T-cell (primary cell): ENCODE measurements at regions not wholly inside any gene's neighbourhood (a gene's known extent, or its start where the extent isn't known, plus 50 kb on each side); places are given as distances from the start of the nearest gene placed in this dataset.
A peak's percentile ranks its signal among the peaks of the same experiment; 100 is the strongest.
"Not testable (repeated sequence)": the region's sequence is repeated elsewhere in the genome, so short reads cannot be mapped to it uniquely, and the experiment has no call there.

Experiments
- ATAC-seq, 4 experiments: fragments of 200-7000 bp in 3 of 4; fragments of 150-1000 bp in 1 of 4; cut with Tn5 transposase; replicated peaks in 1 of 4; 1 replicate in 3 of 4; 2 replicates in 1 of 4; pipeline ENCODE4 v1.10.0; 2021; ENCODE audit warnings: moderate library complexity in 3 of 4, mild to moderate bottlenecking in 2 of 4, moderate number of reproducible peaks in 1 of 4
- CTCF ChIA-PET, 2 donors: fragments of 300-600 bp; sonication (Branson Sonifier 250); formaldehyde crosslinking; loops; one replicate each; lab custom pipeline; 2022; ENCODE audit warnings: antibody characterized with exemption in 2 of 2; lab: Charles Lee
- POLR2A ChIA-PET, 2 donors: fragments of 300-600 bp; sonication (Branson Sonifier 250); formaldehyde crosslinking; loops; one replicate each; lab custom pipeline; 2022; ENCODE audit warnings: antibody characterized with exemption in 2 of 2; lab: Charles Lee
- DNase-seq, 35 experiments: peaks; one replicate each; pipeline versions ENCODE4 v3.0.0 to v3.0.0-alpha.2; 2013 to 2023
- H3K27ac ChIP-seq: one replicate; pipeline ENCODE4 v1.5.1; 2013; ENCODE audit warnings: low read length
- H3K27me3 ChIP-seq, 2 experiments: replicated peaks in 1 of 2; 1 replicate in 1 of 2; 2 replicates in 1 of 2; pipeline versions ENCODE4 v1.6.1 to v1.7.0; 2013; ENCODE audit warnings: low read length in 1 of 2, mixed read lengths in 1 of 2; ENCODE audit not compliant: control insufficient read depth in 2 of 2, insufficient read depth in 2 of 2; ENCODE audit errors: extremely low read depth in 1 of 2
- H3K36me3 ChIP-seq, 2 donors: 1 replicate in 1 of 2; 2 replicates in 1 of 2; pipeline versions ENCODE4 v1.6.1 to v1.7.0; 2013; ENCODE audit warnings: low read length in 1 of 2; ENCODE audit not compliant: control insufficient read depth in 2 of 2, insufficient read depth in 1 of 2; ENCODE audit errors: extremely low read depth in 1 of 2
- H3K4me1 ChIP-seq, 2 experiments: 1 replicate in 1 of 2; 2 replicates in 1 of 2; pipeline versions ENCODE4 v1.6.1 to v1.7.0; 2013; ENCODE audit warnings: low read length in 2 of 2, mixed read lengths in 1 of 2; ENCODE audit not compliant: insufficient read depth in 2 of 2, control insufficient read depth in 1 of 2; ENCODE audit errors: extremely low read depth in 1 of 2
- H3K4me3 ChIP-seq, 2 donors: 1 replicate in 1 of 2; 2 replicates in 1 of 2; pipeline versions ENCODE4 v1.5.1 to v1.7.0; 2013; ENCODE audit warnings: mild to moderate bottlenecking in 2 of 2, low read length in 1 of 2, moderate library complexity in 1 of 2; ENCODE audit not compliant: control insufficient read depth in 1 of 2; ENCODE audit errors: extremely low read depth in 1 of 2
- H3K9me3 ChIP-seq: 2 replicates; pipeline ENCODE4 v1.7.0; 2013
- H3K27ac Mint-ChIP-seq, 2 donors: one replicate each; pipeline ENCODE4 v1.8.0; 2020 to 2021; ENCODE audit warnings: mild to moderate bottlenecking in 2 of 2, mixed read lengths in 2 of 2
- H3K27me3 Mint-ChIP-seq, 2 donors: one replicate each; pipeline ENCODE4 v1.8.0; 2021 to 2022; ENCODE audit warnings: mixed read lengths in 2 of 2
- H3K36me3 Mint-ChIP-seq: one replicate; pipeline ENCODE4 v1.8.0; 2021; ENCODE audit warnings: mixed read lengths
- H3K4me1 Mint-ChIP-seq, 3 donors: one replicate each; pipeline ENCODE4 v1.8.0; 2020 to 2022; ENCODE audit warnings: mixed read lengths in 3 of 3, mild to moderate bottlenecking in 1 of 3
- H3K4me3 Mint-ChIP-seq, 3 donors: one replicate each; pipeline ENCODE4 v1.8.0; 2020 to 2022; ENCODE audit warnings: mild to moderate bottlenecking in 3 of 3, mixed read lengths in 3 of 3, moderate library complexity in 3 of 3
- H3K9me3 Mint-ChIP-seq, 3 donors: one replicate each; pipeline ENCODE4 v1.8.0; 2020 to 2022; ENCODE audit warnings: mixed read lengths in 3 of 3
- WGBS: methylation state at CpG from one replicate; pipeline ENCODE4 v1.1.5; 2013; ENCODE audit warnings: missing lambda C conversion rate; ENCODE audit not compliant: insufficient coverage; 5-methylcytosine and 5-hydroxymethylcytosine counted together

DNA sequence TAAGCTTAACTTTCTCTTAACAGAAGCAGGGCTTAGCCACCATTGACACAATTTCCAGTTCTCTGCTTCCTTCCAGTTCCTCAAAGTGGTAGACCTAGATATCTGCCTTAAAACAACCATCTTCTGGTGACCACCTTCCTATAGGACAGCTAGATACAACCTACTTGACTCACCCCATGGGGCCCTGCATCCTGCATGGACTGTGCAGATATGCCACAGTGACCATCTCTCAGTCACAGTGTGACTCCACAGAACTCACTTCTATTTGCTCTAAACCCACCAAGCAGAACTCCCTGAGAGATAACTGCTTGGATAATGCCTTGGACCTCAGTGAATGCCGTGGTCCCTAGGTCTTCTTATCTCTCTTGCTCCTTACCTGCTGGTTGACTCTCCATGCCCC is 621.6 kb downstream of the IQCM start:
- Histone ChIP-seq H3K36me3 (no peaks in the 10 kb centered on the region), H3K4me1 (no peaks in the 10 kb centered on the region), H3K27ac (no peak overlapping the region), H3K27me3 (no peaks in the 10 kb centered on the region), H3K9me3 (no peaks in the 10 kb centered on the region), H3K4me3 (no peak overlapping the region)
- WGBS, result no CpG with 5 or more reads among the region's 1 CpG
- DNase-seq (no peak), ATAC-seq (no peak)
- POLR2A ChIA-PET, result no interaction called here
- Mint-ChIP-seq H3K27ac (no peak overlapping the region), H3K36me3 (no peaks in the 10 kb centered on the region), H3K4me1 (no peaks in the 10 kb centered on the region), H3K27me3 (no peaks in the 10 kb centered on the region), H3K9me3 (no peaks in the 10 kb centered on the region), H3K4me3 (no peak overlapping the region)
- CTCF ChIA-PET, result interaction anchor here in 1 of 2 donors (0.8 kb wide), 1 partner anchor 554 kb away, joined by 3 read pairs; no protein-coding TSS in a partner anchor

DNA sequence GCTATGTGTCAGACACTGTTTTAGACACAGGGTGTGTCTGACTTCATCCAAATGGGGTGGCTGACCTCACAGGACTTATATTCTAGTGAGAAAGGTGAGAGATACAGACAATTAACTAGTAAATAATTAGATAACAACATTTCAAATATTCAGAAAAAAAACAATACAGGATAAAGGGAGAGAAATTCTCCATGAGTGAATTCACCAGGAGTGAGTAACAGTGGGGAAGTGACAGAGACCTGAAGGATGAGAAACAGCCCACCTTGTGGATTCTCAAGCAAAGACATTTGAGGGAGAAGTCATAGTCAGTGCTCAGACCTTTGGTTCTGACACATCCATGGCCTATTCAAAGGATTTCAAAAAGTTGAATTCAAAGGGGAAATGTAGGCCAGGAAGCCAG is 627.9 kb downstream of the IQCM start:
- no peaks in the 10 kb centered on the region for H3K36me3 ChIP-seq
- no peak for ATAC-seq
- ChIA-PET POLR2A (interaction anchor here in 1 of 2 donors (0.7 kb wide), 1 partner anchor 672 kb away, joined by 3 read pairs; no protein-coding TSS in a partner anchor), CTCF (no interaction called here)
- Mint-ChIP-seq H3K4me1 (no peaks in the 10 kb centered on the region), H3K9me3 (no peaks in the 10 kb centered on the region), H3K27ac (no peak overlapping the region), H3K4me3 (no peak overlapping the region), H3K36me3 (no peaks in the 10 kb centered on the region), H3K27me3 (no peaks in the 10 kb centered on the region)
- no peaks in the 10 kb centered on the region for H3K9me3 ChIP-seq
- H3K27ac ChIP-seq, result no peak overlapping the region
- H3K4me3 ChIP-seq, result no peak overlapping the region
- no peak for DNase-seq
- H3K4me1 ChIP-seq, result no peaks in the 10 kb centered on the region
- H3K27me3 ChIP-seq, result no peaks in the 10 kb centered on the region

- ChIA-PET POLR2A (no interaction called here), CTCF (no interaction called here)
- Mint-ChIP-seq H3K4me1 (no peaks in the 10 kb centered on the region), H3K36me3 (no peaks in the 10 kb centered on the region), H3K27me3 (no peaks in the 10 kb centered on the region), H3K9me3 (peaks cover 6 to 14% (median 14%) of the 10 kb centered on the region in 3 donors), H3K27ac (no peak overlapping the region), H3K4me3 (no peak overlapping the region)
- H3K4me3 ChIP-seq, result no peak overlapping the region
- DNase-seq, result no peak
- ATAC-seq, result no peak
- no peak overlapping the region for H3K27ac ChIP-seq
- H3K36me3 ChIP-seq, result no peaks in the 10 kb centered on the region
- no peaks in the 10 kb centered on the region for H3K4me1 ChIP-seq
- no peaks in the 10 kb centered on the region for H3K9me3 ChIP-seq
- WGBS, result no CpG with 5 or more reads among the region's 1 CpG
- no peaks in the 10 kb centered on the region for H3K27me3 ChIP-seq
Measured at GRCh38 chr4:149183638-149184037, 632.0 kb downstream of the IQCM start.

DNA sequence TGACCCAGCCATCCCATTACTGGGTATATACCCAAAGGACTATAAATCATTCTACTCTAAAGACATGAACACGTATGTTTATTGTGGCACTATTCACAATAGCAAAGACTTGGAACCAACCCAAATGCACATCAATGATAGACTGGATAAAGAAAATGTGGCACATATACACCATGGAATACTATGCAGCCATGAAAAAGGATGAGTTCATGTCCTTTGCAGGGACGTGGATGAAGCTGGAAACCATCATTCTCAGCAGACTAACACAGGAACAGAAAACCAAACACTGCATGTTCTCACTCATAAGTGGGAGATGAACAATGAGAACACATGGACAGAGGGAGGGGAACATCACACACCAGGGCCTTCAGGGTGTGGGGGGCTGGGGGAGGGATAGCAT is 634.2 kb downstream of the IQCM start:
- H3K27me3 ChIP-seq, H3K27ac Mint-ChIP-seq, H3K27ac ChIP-seq, H3K36me3 Mint-ChIP-seq, H3K4me3 ChIP-seq, H3K4me1 ChIP-seq, H3K36me3 ChIP-seq, H3K9me3 ChIP-seq, H3K4me3 Mint-ChIP-seq, H3K4me1 Mint-ChIP-seq, H3K27me3 Mint-ChIP-seq, POLR2A ChIA-PET, ATAC-seq, CTCF ChIA-PET, DNase-seq: not testable (repeated sequence)
- peaks cover 9 to 22% (median 18%) of the 10 kb centered on the region in 3 donors for H3K9me3 Mint-ChIP-seq
- WGBS, result no CpG with 5 or more reads among the region's 2 CpGs

DNA sequence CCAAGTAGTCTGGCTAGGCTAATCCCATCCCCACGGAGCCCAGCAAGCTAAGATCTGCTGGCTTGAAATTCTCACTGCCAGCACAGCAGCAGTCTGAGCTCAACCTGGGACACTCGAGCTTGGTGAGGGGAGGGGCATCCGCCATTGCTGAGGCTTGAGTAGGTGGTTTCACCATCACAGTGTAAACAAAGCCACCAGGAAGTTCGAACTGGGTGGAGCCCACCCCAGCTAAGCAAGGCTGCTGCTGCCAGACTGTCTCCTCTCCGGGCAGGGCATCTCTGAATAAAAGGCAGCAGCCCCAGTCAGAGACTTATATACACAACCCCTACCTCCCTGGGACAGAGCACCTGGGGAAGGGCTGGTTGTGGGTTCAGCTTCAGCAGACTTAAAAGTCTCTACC is 639.6 kb downstream of the IQCM start:
- no peak overlapping the region for H3K27ac ChIP-seq
- peaks cover 0 to 8% of the 10 kb centered on the region in 2 experiments for H3K27me3 ChIP-seq
- no peaks in the 10 kb centered on the region for H3K36me3 ChIP-seq
- WGBS, result no CpG with 5 or more reads among the region's 5 CpGs
- no peak overlapping the region for H3K4me3 ChIP-seq
- CTCF ChIA-PET, result no interaction called here
- ATAC-seq (no peak), DNase-seq (peak in 1 of 35 experiments; percentile 1)
- H3K36me3 Mint-ChIP-seq, result no peaks in the 10 kb centered on the region
- H3K4me3 Mint-ChIP-seq, result no peak overlapping the region
- no peaks in the 10 kb centered on the region for H3K27me3 Mint-ChIP-seq
- H3K27ac Mint-ChIP-seq, result no peak overlapping the region
- no peaks in the 10 kb centered on the region for H3K4me1 ChIP-seq
- no peaks in the 10 kb centered on the region for H3K9me3 ChIP-seq
- POLR2A ChIA-PET, result no interaction called here
- H3K9me3 Mint-ChIP-seq, result peaks cover 6 to 16% (median 16%) of the 10 kb centered on the region in 3 donors
- no peaks in the 10 kb centered on the region for H3K4me1 Mint-ChIP-seq

GRCh38 chr4:149175549-149175948 is 640.1 kb downstream of the IQCM start:
- no peaks in the 10 kb centered on the region for H3K9me3 ChIP-seq
- no peak overlapping the region for H3K27ac Mint-ChIP-seq
- WGBS, result 68% methylated on average over 3 of the region's 5 CpGs
- CTCF ChIA-PET, result no interaction called here
- no peak overlapping the region for H3K4me3 Mint-ChIP-seq
- H3K36me3 Mint-ChIP-seq, result no peaks in the 10 kb centered on the region
- POLR2A ChIA-PET, result no interaction called here
- no peaks in the 10 kb centered on the region for H3K4me1 ChIP-seq
- H3K9me3 Mint-ChIP-seq, result peaks cover 6 to 15% (median 14%) of the 10 kb centered on the region in 3 donors
- no peaks in the 10 kb centered on the region for H3K27me3 Mint-ChIP-seq
- H3K27ac ChIP-seq, result no peak overlapping the region
- no peak overlapping the region for H3K4me3 ChIP-seq
- H3K36me3 ChIP-seq, result no peaks in the 10 kb centered on the region
- DNase-seq (no peak), ATAC-seq (no peak)
- no peaks in the 10 kb centered on the region for H3K4me1 Mint-ChIP-seq
- H3K27me3 ChIP-seq, result peaks cover 0 to 8% of the 10 kb centered on the region in 2 experiments
